NB4 (cell line): ENCODE measurements at regions not wholly inside any gene's neighbourhood (a gene's known extent, or its start where the extent isn't known, plus 50 kb on each side); places are given as distances from the start of the nearest gene placed in this dataset.

Experiments
- DNase-seq: peaks from one replicate; pipeline ENCODE4 v3.0.0; 2010; ENCODE audit warnings: low read depth
- H3K4me3 ChIP-seq: one replicate; pipeline ENCODE4 v1.5.1; 2011; ENCODE audit warnings: mild to moderate bottlenecking, low read depth, low read length, moderate library complexity
- MAX ChIP-seq: IDR thresholded peaks from 2 replicates; pipeline ENCODE4 v1.6.1; 2011; ENCODE audit warnings: low read depth, low read length
- MYC ChIP-seq: IDR thresholded peaks from 2 replicates; pipeline ENCODE4 v1.6.1; 2011; ENCODE audit warnings: low read depth, low read length
- POLR2A ChIP-seq: IDR thresholded peaks from 2 replicates; pipeline ENCODE4 v1.6.1; 2011; ENCODE audit warnings: mild to moderate bottlenecking; ENCODE audit not compliant: insufficient read length; ENCODE audit errors: extremely low read depth
- TF ChIP-seq, protein P1 (sequence below): IDR thresholded peaks from one replicate; pipeline ENCODE4 v1.5.1; 2012; ENCODE audit warnings: low read depth, low read length

GRCh38 chr6:145538989-145539388 lies 196.3 kb downstream of the EPM2A start:
- TF ChIP-seq MYC (no peak), POLR2A (no peak)
- no peak for DNase-seq
- no peak overlapping the region for H3K4me3 ChIP-seq

DNA sequence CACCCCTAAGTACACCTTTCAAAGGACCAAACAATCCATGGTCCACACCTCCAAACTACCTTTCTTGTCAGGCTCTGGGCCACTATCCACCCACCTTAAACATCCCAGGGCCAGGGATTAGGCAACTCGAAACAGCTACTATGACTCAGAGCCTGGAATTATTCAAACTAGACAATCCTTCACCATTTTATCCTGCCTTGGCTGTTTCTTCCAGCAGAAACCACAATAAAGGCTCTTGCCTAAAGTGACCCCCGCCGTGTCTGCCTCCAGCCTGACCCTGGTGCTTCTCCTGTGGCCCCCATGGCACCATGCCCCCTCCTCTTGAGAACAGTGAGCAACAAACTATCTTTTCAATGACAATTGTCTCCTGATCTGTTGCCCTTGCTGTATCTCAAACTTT lies 195.5 kb downstream of the EPM2A start:
- no peak overlapping the region for H3K4me3 ChIP-seq
- TF ChIP-seq MAX: no peak
- TF ChIP-seq, protein P1, sequence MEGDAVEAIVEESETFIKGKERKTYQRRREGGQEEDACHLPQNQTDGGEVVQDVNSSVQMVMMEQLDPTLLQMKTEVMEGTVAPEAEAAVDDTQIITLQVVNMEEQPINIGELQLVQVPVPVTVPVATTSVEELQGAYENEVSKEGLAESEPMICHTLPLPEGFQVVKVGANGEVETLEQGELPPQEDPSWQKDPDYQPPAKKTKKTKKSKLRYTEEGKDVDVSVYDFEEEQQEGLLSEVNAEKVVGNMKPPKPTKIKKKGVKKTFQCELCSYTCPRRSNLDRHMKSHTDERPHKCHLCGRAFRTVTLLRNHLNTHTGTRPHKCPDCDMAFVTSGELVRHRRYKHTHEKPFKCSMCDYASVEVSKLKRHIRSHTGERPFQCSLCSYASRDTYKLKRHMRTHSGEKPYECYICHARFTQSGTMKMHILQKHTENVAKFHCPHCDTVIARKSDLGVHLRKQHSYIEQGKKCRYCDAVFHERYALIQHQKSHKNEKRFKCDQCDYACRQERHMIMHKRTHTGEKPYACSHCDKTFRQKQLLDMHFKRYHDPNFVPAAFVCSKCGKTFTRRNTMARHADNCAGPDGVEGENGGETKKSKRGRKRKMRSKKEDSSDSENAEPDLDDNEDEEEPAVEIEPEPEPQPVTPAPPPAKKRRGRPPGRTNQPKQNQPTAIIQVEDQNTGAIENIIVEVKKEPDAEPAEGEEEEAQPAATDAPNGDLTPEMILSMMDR: no peak
- DNase-seq: no peak

GRCh38 chr6:145540741-145541140 lies 194.6 kb downstream of the EPM2A start:
- DNase-seq: no peak

DNA sequence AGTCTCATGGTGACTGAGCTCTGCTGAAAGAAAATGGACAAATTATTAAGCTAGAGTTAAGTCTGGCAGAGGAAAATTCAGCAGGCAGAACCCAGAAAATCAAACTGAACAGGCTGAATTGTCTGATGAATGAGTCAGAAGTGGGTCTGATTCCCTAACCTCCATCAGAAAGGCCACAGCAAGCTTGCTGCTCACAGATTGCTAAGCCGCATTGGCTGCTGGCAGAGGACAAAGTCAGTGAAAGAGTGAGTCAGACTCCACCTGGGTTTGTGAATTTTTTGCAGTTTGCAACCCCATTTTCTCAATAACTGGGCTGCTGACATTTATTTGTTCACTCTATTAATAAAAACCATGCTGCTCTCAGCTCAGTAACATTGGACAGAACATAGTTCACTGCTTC lies 191.3 kb downstream of the EPM2A start:
- no peak for DNase-seq
- H3K4me3 ChIP-seq: no peak overlapping the region
- TF ChIP-seq MAX (no peak), POLR2A (no peak), MYC (no peak)
- TF ChIP-seq, protein P1: no peak

More at GRCh38 chr6:145540741-145541140, 194.6 kb downstream of the EPM2A start:
- TF ChIP-seq, protein P1: no peak
- TF ChIP-seq POLR2A (no peak), MYC (no peak), MAX (no peak)
- no peak overlapping the region for H3K4me3 ChIP-seq

- H3K4me3 ChIP-seq: no peak overlapping the region
- no peak for TF ChIP-seq POLR2A
- TF ChIP-seq MAX: no peak
- TF ChIP-seq, protein P1: no peak
- no peak for TF ChIP-seq MYC
- no peak for DNase-seq
Observed at GRCh38 chr6:145544514-145544913, 190.8 kb downstream of the EPM2A start.

- TF ChIP-seq POLR2A: no peak
- no peak for TF ChIP-seq MAX
- TF ChIP-seq, protein P1: no peak
- TF ChIP-seq MYC: no peak
- no peak overlapping the region for H3K4me3 ChIP-seq
- DNase-seq: no peak
Observed at GRCh38 chr6:145546265-145546664, 189.1 kb downstream of the EPM2A start.
